ENCODE measurements at regions not wholly inside any gene's neighbourhood (a gene's known extent, or its start where the extent isn't known, plus 50 kb on each side); places are given as distances from the start of the nearest gene placed in this dataset.
"Not testable (repeated sequence)": the region's sequence is repeated elsewhere in the genome, so short reads cannot be mapped to it uniquely, and the experiment has no call there.

DNA sequence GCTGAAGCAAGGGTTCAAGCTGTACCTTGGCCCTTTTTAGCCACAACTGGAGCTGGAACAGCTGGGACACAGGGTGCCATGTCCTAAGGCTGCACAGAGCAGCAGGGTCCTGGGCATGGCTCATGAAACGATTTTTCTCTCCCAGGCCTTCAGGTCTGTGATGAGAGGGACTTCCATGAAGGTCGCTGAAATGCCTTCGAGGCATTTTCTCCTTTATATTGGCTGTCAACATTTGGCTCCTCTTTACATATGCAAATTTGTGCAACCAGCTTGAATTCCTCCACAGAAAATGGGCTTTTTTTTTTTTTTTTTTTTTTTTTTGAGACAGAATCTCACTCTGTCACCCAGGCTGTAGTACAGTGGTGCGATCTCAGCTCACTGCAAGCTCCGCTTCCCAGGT is 430.8 kb downstream of the PCDH11X start:
- POLR2A ChIA-PET: no interaction called here
- no peak for DNase-seq (ENCODE audit: unreplicated experiment)
- Mint-ChIP-seq H3K4me1 (ENCODE audit: insufficient read depth, unreplicated experiment) (peaks cover 4% of the 10 kb centered on the region), H3K9me3 (ENCODE audit: unreplicated experiment) (no peaks in the 10 kb centered on the region), H3K27me3 (ENCODE audit: insufficient read depth, unreplicated experiment) (peaks cover 12% of the 10 kb centered on the region), H3K36me3 (ENCODE audit: insufficient read depth, unreplicated experiment) (no peaks in the 10 kb centered on the region), H3K27ac (ENCODE audit: low read depth, unreplicated experiment) (no peak overlapping the region), H3K4me3 (ENCODE audit: unreplicated experiment) (no peak overlapping the region)
- no peak for TF ChIP-seq CTCF (IDR thresholded peaks at IDR 0.05; ENCODE audit: unreplicated experiment)
- intact Hi-C loops (cut with micrococcal nuclease): no loop called here
- no TSS peak for BruUV-seq (replicated peaks)
- CTCF ChIA-PET: no interaction called here

- POLR2A ChIA-PET: interaction anchor here (1.3 kb wide), 1 partner anchor 13 kb away, joined by 4 read pairs; no protein-coding TSS in a partner anchor
- no TSS peak for BruUV-seq (replicated peaks)
These were observed 434.6 kb downstream of the PCDH11X start for GRCh38 chrX:92213786-92214185.

GRCh38 chrX:92215011-92215410 is 435.8 kb downstream of the PCDH11X start:
- H3K4me3 Mint-ChIP-seq (ENCODE audit: unreplicated experiment); H3K27ac Mint-ChIP-seq (ENCODE audit: low read depth, unreplicated experiment); CTCF ChIA-PET; intact Hi-C loops (cut with micrococcal nuclease); H3K4me1 Mint-ChIP-seq (ENCODE audit: insufficient read depth, unreplicated experiment); DNase-seq (ENCODE audit: unreplicated experiment); H3K36me3 Mint-ChIP-seq (ENCODE audit: insufficient read depth, unreplicated experiment); POLR2A ChIA-PET; H3K9me3 Mint-ChIP-seq (ENCODE audit: unreplicated experiment); BruUV-seq (replicated peaks): not testable (repeated sequence)
- H3K27me3 Mint-ChIP-seq (ENCODE audit: insufficient read depth, unreplicated experiment): peaks cover 12% of the 10 kb centered on the region

More at GRCh38 chrX:92213786-92214185, 434.6 kb downstream of the PCDH11X start:
- CTCF ChIA-PET: no interaction called here
- DNase-seq (ENCODE audit: unreplicated experiment): peak; percentile 67
- Mint-ChIP-seq H3K27me3 (ENCODE audit: insufficient read depth, unreplicated experiment) (peaks cover 12% of the 10 kb centered on the region), H3K4me3 (ENCODE audit: unreplicated experiment) (no peak overlapping the region), H3K36me3 (ENCODE audit: insufficient read depth, unreplicated experiment) (no peaks in the 10 kb centered on the region), H3K9me3 (ENCODE audit: unreplicated experiment) (no peaks in the 10 kb centered on the region), H3K4me1 (ENCODE audit: insufficient read depth, unreplicated experiment) (peaks cover 4% of the 10 kb centered on the region), H3K27ac (ENCODE audit: low read depth, unreplicated experiment) (no peak overlapping the region)
- intact Hi-C loops (cut with micrococcal nuclease): no loop called here
- TF ChIP-seq CTCF (IDR thresholded peaks at IDR 0.05; ENCODE audit: unreplicated experiment): no peak

DNA sequence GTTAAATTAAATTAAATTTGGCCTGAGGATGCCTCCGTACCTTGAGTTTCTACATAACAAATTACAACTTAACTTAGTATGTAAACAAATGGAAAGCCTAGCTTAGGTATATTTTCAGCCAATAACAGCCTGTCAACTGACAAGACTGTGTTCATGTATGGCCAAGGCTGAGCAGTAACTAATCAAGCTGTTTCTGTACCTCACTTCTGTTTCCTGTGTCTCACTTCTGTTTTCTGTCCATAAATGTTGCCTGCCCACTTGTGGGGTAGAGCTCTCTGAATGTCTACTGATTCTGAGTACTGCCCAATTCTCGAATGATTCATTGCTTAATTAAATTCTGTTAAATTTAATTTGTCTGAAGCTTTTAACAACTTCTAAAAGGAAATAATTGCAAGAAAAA is 445.2 kb downstream of the PCDH11X start:
- no peaks in the 10 kb centered on the region for H3K36me3 Mint-ChIP-seq (ENCODE audit: insufficient read depth, unreplicated experiment)
- ChIA-PET POLR2A (no interaction called here), CTCF (no interaction called here)
- BruUV-seq (replicated peaks): no TSS peak
- intact Hi-C loops (cut with micrococcal nuclease): no loop called here
- no peak overlapping the region for H3K4me3 Mint-ChIP-seq (ENCODE audit: unreplicated experiment)
- no peak overlapping the region for H3K27ac Mint-ChIP-seq (ENCODE audit: low read depth, unreplicated experiment)
- no peaks in the 10 kb centered on the region for H3K9me3 Mint-ChIP-seq (ENCODE audit: unreplicated experiment)
- peaks cover 50% of the 10 kb centered on the region for H3K27me3 Mint-ChIP-seq (ENCODE audit: insufficient read depth, unreplicated experiment)
- no peak for TF ChIP-seq CTCF (IDR thresholded peaks at IDR 0.05; ENCODE audit: unreplicated experiment)
- H3K4me1 Mint-ChIP-seq (ENCODE audit: insufficient read depth, unreplicated experiment): no peaks in the 10 kb centered on the region
- no peak for DNase-seq (ENCODE audit: unreplicated experiment)

- ChIA-PET CTCF (interaction anchor here (0.9 to 1.0 kb wide), 2 partner anchors 1192 to 1193 kb away, joined by 3 to 7 read pairs; no protein-coding TSS in a partner anchor), POLR2A (no interaction called here)
- Mint-ChIP-seq H3K4me1 (ENCODE audit: insufficient read depth, unreplicated experiment) (no peaks in the 10 kb centered on the region), H3K36me3 (ENCODE audit: insufficient read depth, unreplicated experiment) (no peaks in the 10 kb centered on the region), H3K4me3 (ENCODE audit: unreplicated experiment) (no peak overlapping the region), H3K9me3 (ENCODE audit: unreplicated experiment) (no peaks in the 10 kb centered on the region), H3K27me3 (ENCODE audit: insufficient read depth, unreplicated experiment) (peaks cover 14% of the 10 kb centered on the region), H3K27ac (ENCODE audit: low read depth, unreplicated experiment) (no peak overlapping the region)
- intact Hi-C loops (cut with micrococcal nuclease): loop anchor here (5.0 to 10.0 kb wide), 2 partner anchors 544 to 1192 kb away; no protein-coding TSS in a partner anchor
- TF ChIP-seq CTCF (IDR thresholded peaks at IDR 0.05; ENCODE audit: unreplicated experiment): no peak
- DNase-seq (ENCODE audit: unreplicated experiment): no peak
- no TSS peak for BruUV-seq (replicated peaks)
These were observed 451.5 kb downstream of the PCDH11X start for GRCh38 chrX:92230628-92231027.

Data from MCF 10A (cell line).